GM23248 (cell line): ENCODE measurements at regions not wholly inside any gene's neighbourhood (a gene's known extent, or its start where the extent isn't known, plus 50 kb on each side); places are given as distances from the start of the nearest gene placed in this dataset.

Source experiments
- EZH2 ChIP-seq: fragments of 200-600 bp; sonication (generic); IDR thresholded peaks from 2 replicates; pipeline ENCODE4 v1.6.1; 2018; ENCODE audit warnings: antibody characterized with exemption, mild to moderate bottlenecking; ENCODE audit not compliant: insufficient read depth, poor library complexity, severe bottlenecking
- EZH2phosphoT487 ChIP-seq: fragments of 200-600 bp; sonication (generic); IDR thresholded peaks from 2 replicates; pipeline ENCODE4 v1.6.1; 2018; ENCODE audit warnings: antibody characterized with exemption, moderate library complexity, mild to moderate bottlenecking, low read depth; ENCODE audit not compliant: insufficient read depth

DNA sequence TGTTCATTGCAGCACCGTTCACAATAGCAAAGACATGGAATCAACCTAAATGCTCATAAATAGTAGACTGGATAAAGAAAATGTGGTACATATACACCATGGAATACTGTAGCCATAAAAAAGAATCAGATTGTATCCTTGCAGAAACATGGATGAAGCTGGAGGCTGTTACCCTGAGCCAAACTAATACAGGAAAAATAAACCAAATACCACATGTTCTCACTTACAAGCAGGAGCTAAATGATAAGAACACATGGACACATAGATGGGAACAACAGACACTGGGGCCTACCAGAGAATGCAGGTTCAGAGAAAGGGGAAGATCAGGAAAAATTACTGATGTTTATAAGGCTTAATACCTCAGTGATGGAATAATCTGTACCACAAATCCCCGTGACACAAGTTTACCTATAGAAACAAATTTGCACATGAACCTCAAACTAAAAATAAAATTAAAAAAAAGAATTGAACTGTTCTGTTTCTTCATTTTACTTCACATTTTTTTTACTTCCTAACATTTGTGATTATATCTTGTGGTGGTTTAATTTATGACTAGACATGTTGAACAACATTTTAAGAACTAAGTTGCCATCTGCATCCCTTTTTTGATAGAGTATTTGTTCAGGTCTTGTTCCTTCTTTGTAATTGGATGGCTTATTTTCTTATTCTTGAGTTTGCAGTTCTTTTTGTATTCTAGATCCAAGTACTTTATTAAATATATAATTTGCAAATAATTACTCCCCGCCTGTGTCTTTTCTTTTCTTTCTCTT, 835.2 kb downstream of the FSCB start:
- no peak for TF ChIP-seq EZH2
- TF ChIP-seq EZH2phosphoT487 = no peak
